SK-N-SH treated with all-trans-retinoic acid at 6 μM for 48 hours (cell line): ENCODE measurements at regions not wholly inside any gene's neighbourhood (a gene's known extent, or its start where the extent isn't known, plus 50 kb on each side); places are given as distances from the start of the nearest gene placed in this dataset.

Experiments used
- ATAC-seq: fragments of 200-7000 bp; cut with Tn5 transposase; 3 replicates; pipeline ENCODE4 v1.9.1; 2020; ENCODE audit warnings: mild to moderate bottlenecking, moderate library complexity
- ARNTL ChIP-seq: fragments of 450-650 bp; formaldehyde crosslinking; IDR thresholded peaks from 2 replicates; pipeline ENCODE4 v1.5.0; 2020; ENCODE audit warnings: low read depth, mild to moderate bottlenecking, moderate library complexity, borderline replicate concordance
- BACH2 ChIP-seq: fragments of 250-450 bp; sonication (Bioruptor Pico); IDR thresholded peaks from 2 replicates; pipeline ENCODE4 v1.9.0; 2021; ENCODE audit warnings: mild to moderate bottlenecking, borderline replicate concordance
- CREB5 ChIP-seq: fragments of 250-450 bp; sonication (Bioruptor Pico); IDR thresholded peaks from 2 replicates; pipeline ENCODE4 v1.5.1; 2020; ENCODE audit warnings: low read depth, mild to moderate bottlenecking, moderate library complexity
- CSDC2 ChIP-seq: fragments of 250-450 bp; sonication (Bioruptor Pico); IDR thresholded peaks from 2 replicates; pipeline ENCODE4 v1.5.0; 2020; ENCODE audit warnings: mild to moderate bottlenecking, moderate library complexity
- ESRRG ChIP-seq: fragments of 250-450 bp; sonication (Bioruptor Pico); IDR thresholded peaks from 2 replicates; pipeline ENCODE4 v1.6.1; 2021; ENCODE audit warnings: mild to moderate bottlenecking
- GLIS3 ChIP-seq: fragments of 250-450 bp; sonication (Bioruptor Pico); IDR thresholded peaks from 2 replicates; pipeline ENCODE4 v1.5.0; 2020; ENCODE audit warnings: mild to moderate bottlenecking, moderate library complexity
- ISL1 ChIP-seq: fragments of 250-450 bp; sonication (Bioruptor Pico); IDR thresholded peaks from 2 replicates; pipeline ENCODE4 v2.1.2; 2022; ENCODE audit warnings: mild to moderate bottlenecking, moderate library complexity
- PPARA ChIP-seq: fragments of 250-450 bp; sonication (Bioruptor Pico); IDR thresholded peaks from 2 replicates; pipeline ENCODE4 v1.5.0; 2020; ENCODE audit warnings: mild to moderate bottlenecking, borderline replicate concordance
- RARB ChIP-seq: fragments of 250-450 bp; sonication (Bioruptor Pico); IDR thresholded peaks from 2 replicates; pipeline ENCODE4 v1.8.0; 2021; ENCODE audit warnings: mild to moderate bottlenecking, moderate library complexity
- SNAI2 ChIP-seq: fragments of 250-450 bp; sonication (Bioruptor Pico); IDR thresholded peaks from 2 replicates; pipeline ENCODE4 v1.5.0; 2020; ENCODE audit warnings: mild to moderate bottlenecking, moderate library complexity
- TCF4 ChIP-seq: fragments of 250-450 bp; sonication (Bioruptor Pico); IDR thresholded peaks from 2 replicates; pipeline ENCODE4 v1.8.0; 2021; ENCODE audit warnings: mild to moderate bottlenecking, moderate library complexity, borderline replicate concordance
- TOX ChIP-seq: fragments of 250-450 bp; sonication (Bioruptor Pico); IDR thresholded peaks from 2 replicates; pipeline ENCODE4 v1.8.0; 2021; ENCODE audit warnings: mild to moderate bottlenecking, moderate library complexity, borderline replicate concordance
- ZC3H10 ChIP-seq: fragments of 250-450 bp; sonication (Bioruptor Pico); IDR thresholded peaks from 2 replicates; pipeline ENCODE4 v1.5.1; 2021; ENCODE audit warnings: mild to moderate bottlenecking, moderate library complexity
- ZFP3 ChIP-seq: fragments of 250-450 bp; sonication (Bioruptor Pico); IDR thresholded peaks from 2 replicates; pipeline ENCODE4 v1.5.0; 2020; ENCODE audit warnings: mild to moderate bottlenecking, moderate library complexity
- ZNF565 ChIP-seq: fragments of 450-650 bp; formaldehyde crosslinking; conservative IDR thresholded peaks from 2 replicates; pipeline ENCODE4 v1.5.0; 2020; ENCODE audit warnings: low read depth, mild to moderate bottlenecking, moderate library complexity
- ZNF70 ChIP-seq: fragments of 450-650 bp; formaldehyde crosslinking; IDR thresholded peaks from 2 replicates; pipeline ENCODE4 v1.5.0; 2020; ENCODE audit warnings: mild to moderate bottlenecking, moderate library complexity
- ZNF8 ChIP-seq: fragments of 450-650 bp; formaldehyde crosslinking; IDR thresholded peaks from 2 replicates; pipeline ENCODE4 v1.5.0; 2020; ENCODE audit warnings: mild to moderate bottlenecking, moderate library complexity
- TF ChIP-seq, protein P1 (sequence below): fragments of 250-450 bp; sonication (Bioruptor Pico); IDR thresholded peaks from 2 replicates; pipeline ENCODE4 v1.5.0; 2020; ENCODE audit warnings: mild to moderate bottlenecking, moderate library complexity
- TF ChIP-seq, protein P2 (sequence below): fragments of 250-450 bp; sonication (Bioruptor Pico); IDR thresholded peaks from 2 replicates; pipeline ENCODE4 v1.8.0; 2021; ENCODE audit warnings: low read depth, mild to moderate bottlenecking, moderate library complexity, borderline replicate concordance
- TF ChIP-seq, protein P3 (sequence below): fragments of 250-450 bp; sonication (Bioruptor Pico); IDR thresholded peaks from 2 replicates; pipeline ENCODE4 v1.8.0; 2020; ENCODE audit warnings: mild to moderate bottlenecking, moderate library complexity, borderline replicate concordance

DNA sequence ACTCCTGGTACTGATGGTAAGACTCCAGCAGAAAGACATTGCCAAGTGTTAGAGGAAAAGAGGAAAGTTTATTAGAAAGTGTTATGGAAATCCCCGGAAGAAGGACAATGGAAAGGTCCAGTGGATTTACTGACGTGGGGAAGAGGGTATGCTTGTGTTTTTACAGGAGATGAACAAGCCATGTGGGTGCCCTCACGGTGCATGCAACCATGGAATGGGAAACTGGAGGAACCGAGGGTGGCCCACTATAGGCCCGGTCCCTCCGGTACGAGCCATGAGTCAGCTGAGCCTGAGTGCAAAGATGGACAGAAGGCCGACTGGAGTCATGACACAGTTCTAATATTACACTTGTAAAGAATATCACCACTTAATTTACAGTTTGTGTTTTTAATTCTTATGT, 123.3 kb upstream of the ZCCHC13 start:
- ATAC-seq = no peak
- TF ChIP-seq, protein P1, sequence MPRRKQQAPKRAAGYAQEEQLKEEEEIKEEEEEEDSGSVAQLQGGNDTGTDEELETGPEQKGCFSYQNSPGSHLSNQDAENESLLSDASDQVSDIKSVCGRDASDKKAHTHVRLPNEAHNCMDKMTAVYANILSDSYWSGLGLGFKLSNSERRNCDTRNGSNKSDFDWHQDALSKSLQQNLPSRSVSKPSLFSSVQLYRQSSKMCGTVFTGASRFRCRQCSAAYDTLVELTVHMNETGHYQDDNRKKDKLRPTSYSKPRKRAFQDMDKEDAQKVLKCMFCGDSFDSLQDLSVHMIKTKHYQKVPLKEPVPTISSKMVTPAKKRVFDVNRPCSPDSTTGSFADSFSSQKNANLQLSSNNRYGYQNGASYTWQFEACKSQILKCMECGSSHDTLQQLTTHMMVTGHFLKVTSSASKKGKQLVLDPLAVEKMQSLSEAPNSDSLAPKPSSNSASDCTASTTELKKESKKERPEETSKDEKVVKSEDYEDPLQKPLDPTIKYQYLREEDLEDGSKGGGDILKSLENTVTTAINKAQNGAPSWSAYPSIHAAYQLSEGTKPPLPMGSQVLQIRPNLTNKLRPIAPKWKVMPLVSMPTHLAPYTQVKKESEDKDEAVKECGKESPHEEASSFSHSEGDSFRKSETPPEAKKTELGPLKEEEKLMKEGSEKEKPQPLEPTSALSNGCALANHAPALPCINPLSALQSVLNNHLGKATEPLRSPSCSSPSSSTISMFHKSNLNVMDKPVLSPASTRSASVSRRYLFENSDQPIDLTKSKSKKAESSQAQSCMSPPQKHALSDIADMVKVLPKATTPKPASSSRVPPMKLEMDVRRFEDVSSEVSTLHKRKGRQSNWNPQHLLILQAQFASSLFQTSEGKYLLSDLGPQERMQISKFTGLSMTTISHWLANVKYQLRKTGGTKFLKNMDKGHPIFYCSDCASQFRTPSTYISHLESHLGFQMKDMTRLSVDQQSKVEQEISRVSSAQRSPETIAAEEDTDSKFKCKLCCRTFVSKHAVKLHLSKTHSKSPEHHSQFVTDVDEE (CRISPR knock-in tag) = no peak
- TF ChIP-seq ZNF70 = no peak
- TF ChIP-seq ARNTL (CRISPR knock-in tag) = no peak
- TF ChIP-seq CREB5 (CRISPR knock-in tag) = no peak
- no peak for TF ChIP-seq ISL1 (CRISPR knock-in tag)
- TF ChIP-seq ZNF8 (CRISPR knock-in tag) = no peak
- TF ChIP-seq, protein P2, sequence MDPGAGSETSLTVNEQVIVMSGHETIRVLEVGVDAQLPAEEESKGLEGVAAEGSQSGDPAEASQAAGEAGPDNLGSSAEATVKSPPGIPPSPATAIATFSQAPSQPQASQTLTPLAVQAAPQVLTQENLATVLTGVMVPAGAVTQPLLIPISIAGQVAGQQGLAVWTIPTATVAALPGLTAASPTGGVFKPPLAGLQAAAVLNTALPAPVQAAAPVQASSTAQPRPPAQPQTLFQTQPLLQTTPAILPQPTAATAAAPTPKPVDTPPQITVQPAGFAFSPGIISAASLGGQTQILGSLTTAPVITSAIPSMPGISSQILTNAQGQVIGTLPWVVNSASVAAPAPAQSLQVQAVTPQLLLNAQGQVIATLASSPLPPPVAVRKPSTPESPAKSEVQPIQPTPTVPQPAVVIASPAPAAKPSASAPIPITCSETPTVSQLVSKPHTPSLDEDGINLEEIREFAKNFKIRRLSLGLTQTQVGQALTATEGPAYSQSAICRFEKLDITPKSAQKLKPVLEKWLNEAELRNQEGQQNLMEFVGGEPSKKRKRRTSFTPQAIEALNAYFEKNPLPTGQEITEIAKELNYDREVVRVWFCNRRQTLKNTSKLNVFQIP = no peak
- no peak for TF ChIP-seq CSDC2 (CRISPR knock-in tag)
- TF ChIP-seq, protein P3, sequence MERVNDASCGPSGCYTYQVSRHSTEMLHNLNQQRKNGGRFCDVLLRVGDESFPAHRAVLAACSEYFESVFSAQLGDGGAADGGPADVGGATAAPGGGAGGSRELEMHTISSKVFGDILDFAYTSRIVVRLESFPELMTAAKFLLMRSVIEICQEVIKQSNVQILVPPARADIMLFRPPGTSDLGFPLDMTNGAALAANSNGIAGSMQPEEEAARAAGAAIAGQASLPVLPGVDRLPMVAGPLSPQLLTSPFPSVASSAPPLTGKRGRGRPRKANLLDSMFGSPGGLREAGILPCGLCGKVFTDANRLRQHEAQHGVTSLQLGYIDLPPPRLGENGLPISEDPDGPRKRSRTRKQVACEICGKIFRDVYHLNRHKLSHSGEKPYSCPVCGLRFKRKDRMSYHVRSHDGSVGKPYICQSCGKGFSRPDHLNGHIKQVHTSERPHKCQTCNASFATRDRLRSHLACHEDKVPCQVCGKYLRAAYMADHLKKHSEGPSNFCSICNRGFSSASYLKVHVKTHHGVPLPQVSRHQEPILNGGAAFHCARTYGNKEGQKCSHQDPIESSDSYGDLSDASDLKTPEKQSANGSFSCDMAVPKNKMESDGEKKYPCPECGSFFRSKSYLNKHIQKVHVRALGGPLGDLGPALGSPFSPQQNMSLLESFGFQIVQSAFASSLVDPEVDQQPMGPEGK (CRISPR knock-in tag) = no peak

GRCh38 chrX:74179990-74180389, 124.0 kb upstream of the ZCCHC13 start:
- ATAC-seq = no peak

More at GRCh38 chrX:74179990-74180389, 124.0 kb upstream of the ZCCHC13 start:
- TF ChIP-seq, protein P3 (CRISPR knock-in tag) = no peak
- TF ChIP-seq, protein P1 (CRISPR knock-in tag) = no peak
- no peak for TF ChIP-seq ESRRG
- no peak for TF ChIP-seq ZNF565 (CRISPR knock-in tag)
- TF ChIP-seq GLIS3 (CRISPR knock-in tag) = no peak
- TF ChIP-seq SNAI2 (CRISPR knock-in tag) = no peak
- TF ChIP-seq TCF4 (CRISPR knock-in tag) = no peak
- TF ChIP-seq BACH2 (CRISPR knock-in tag) = no peak
- TF ChIP-seq, protein P2 = no peak
- TF ChIP-seq PPARA (CRISPR knock-in tag) = no peak
- no peak for TF ChIP-seq ZC3H10
- no peak for TF ChIP-seq TOX (CRISPR knock-in tag)
- no peak for TF ChIP-seq ZNF70
- TF ChIP-seq ARNTL (CRISPR knock-in tag) = no peak
- TF ChIP-seq CREB5 (CRISPR knock-in tag) = no peak
- TF ChIP-seq ZNF8 (CRISPR knock-in tag) = no peak
- no peak for TF ChIP-seq RARB (CRISPR knock-in tag)
- TF ChIP-seq ZFP3 (CRISPR knock-in tag) = no peak
- no peak for TF ChIP-seq CSDC2 (CRISPR knock-in tag)
- TF ChIP-seq ISL1 (CRISPR knock-in tag) = no peak
- TF ChIP-seq, all 23 proteins: peak for 0
